Lung (tissue), 11 donors: ENCODE measurements at regions not wholly inside any gene's neighbourhood (a gene's known extent, or its start where the extent isn't known, plus 50 kb on each side); places are given as distances from the start of the nearest gene placed in this dataset.

Experiments
- ATAC-seq: fragments of 200-7000 bp; cut with Tn5 transposase; one replicate; pipeline ENCODE4 v1.9.1; 2020; ENCODE audit warnings: moderate number of reproducible peaks; ENCODE audit not compliant: insufficient read depth, low FRiP score
- DNase-seq, 3 donors: peaks; one replicate each; pipeline ENCODE4 v3.0.0-alpha.2; 2013 to 2017
- H3K27ac ChIP-seq, 2 donors: one replicate each; pipeline ENCODE4 v1.5.1; 2013; ENCODE audit warnings: mild to moderate bottlenecking in 2 of 2, moderate library complexity in 2 of 2, control low read depth in 1 of 2, inconsistent platforms in 1 of 2, low read depth in 1 of 2, low read length in 1 of 2
- H3K27me3 ChIP-seq, 3 donors: one replicate each; pipeline ENCODE4 v1.5.1; 2013; ENCODE audit warnings: low read length in 2 of 3; ENCODE audit not compliant: control insufficient read depth in 3 of 3, insufficient read depth in 3 of 3
- H3K36me3 ChIP-seq, 4 donors: one replicate each; pipeline ENCODE4 v1.5.1; 2013; ENCODE audit warnings: low read length in 4 of 4, mild to moderate bottlenecking in 1 of 4, moderate library complexity in 1 of 4; ENCODE audit not compliant: control insufficient read depth in 4 of 4, insufficient read depth in 4 of 4
- H3K4me1 ChIP-seq, 5 donors: one replicate each; pipeline ENCODE4 v1.5.1; 2013; ENCODE audit warnings: low read length in 5 of 5, mild to moderate bottlenecking in 2 of 5, moderate library complexity in 1 of 5; ENCODE audit not compliant: control insufficient read depth in 5 of 5, insufficient read depth in 5 of 5
- H3K4me3 ChIP-seq: one replicate; pipeline ENCODE4 v1.5.1; 2013; ENCODE audit warnings: mild to moderate bottlenecking, control low read depth, moderate library complexity
- H3K9ac ChIP-seq, 2 donors: one replicate each; pipeline ENCODE4 v1.5.1; 2013; ENCODE audit warnings: low read length in 2 of 2, control low read depth in 1 of 2; ENCODE audit not compliant: insufficient read depth in 1 of 2
- H3K9me3 ChIP-seq, 4 donors: one replicate each; pipeline ENCODE4 v1.5.1; 2013; ENCODE audit warnings: low read length in 3 of 4, mild to moderate bottlenecking in 1 of 4, moderate library complexity in 1 of 4; ENCODE audit not compliant: control insufficient read depth in 4 of 4, insufficient read depth in 3 of 4
- CTCF ChIP-seq: IDR thresholded peaks from 2 replicates; pipeline ENCODE4 v1.5.1; 2012; ENCODE audit warnings: mild to moderate bottlenecking; ENCODE audit errors: control extremely low read depth, extremely low read depth
- WGBS, 2 donors: extraction: QIAGEN DNeasy Blood & Tissue Kit; methylation state at CpG; one replicate each; pipeline ENCODE4 v1.1.7; 2013; 5-methylcytosine and 5-hydroxymethylcytosine counted together
- donor health status: control.
- donor health status: control.
- donor health status: Bipolar disorder and iron deficiency.
- donor health status: healthy.
- donor health status: DM: yes; HTN: yes; CAD: no.

GRCh38 chr20:24805456-24806238 lies 143.4 kb upstream of the CST7 start:
- Histone ChIP-seq H3K9ac (no peak overlapping the region), H3K27ac (no peak overlapping the region), H3K27me3 (no peaks in the 10 kb centered on the region), H3K4me1 (peaks cover 0 to 7% (median 0%) of the 10 kb centered on the region in 5 donors), H3K9me3 (peaks cover 0 to 2% (median 0%) of the 10 kb centered on the region in 4 donors), H3K36me3 (no peaks in the 10 kb centered on the region), H3K4me3 (no peak overlapping the region)
- ATAC-seq: peak; percentile 39
- no peak for DNase-seq
- WGBS, 2 donors: 71 to 82% methylated on average over 11 of the region's 11 CpGs
- no peak for TF ChIP-seq CTCF

GRCh38 chr20:24806705-24807676 lies 142.1 kb upstream of the CST7 start:
- no peak for TF ChIP-seq CTCF
- Histone ChIP-seq H3K27ac (no peak overlapping the region), H3K4me1 (peaks cover 0 to 7% (median 0%) of the 10 kb centered on the region in 5 donors), H3K9me3 (peaks cover 0 to 2% (median 0%) of the 10 kb centered on the region in 4 donors), H3K4me3 (no peak overlapping the region), H3K36me3 (no peaks in the 10 kb centered on the region), H3K27me3 (no peaks in the 10 kb centered on the region), H3K9ac (no peak overlapping the region)
- DNase-seq (peak in 2 of 3 donors; percentile 22 to 47), ATAC-seq (no peak)
- 85 to 90% methylated on average over 16 of the region's 16 CpGs for WGBS, 2 donors

- ATAC-seq (no peak), DNase-seq (no peak)
- WGBS, 2 donors: 90 to 93% methylated on average over 10 of the region's 10 CpGs
- Histone ChIP-seq H3K27me3 (no peaks in the 10 kb centered on the region), H3K36me3 (no peaks in the 10 kb centered on the region), H3K27ac (no peak overlapping the region), H3K4me1 (peaks cover 0 to 7% (median 0%) of the 10 kb centered on the region in 5 donors), H3K9me3 (peaks cover 0 to 5% (median 0%) of the 10 kb centered on the region in 4 donors), H3K9ac (no peak overlapping the region), H3K4me3 (no peak overlapping the region)
- TF ChIP-seq CTCF: no peak
Measured at GRCh38 chr20:24808616-24809015, 140.5 kb upstream of the CST7 start.
